RWPE1 (cell line): ENCODE measurements at regions not wholly inside any gene's neighbourhood (a gene's known extent, or its start where the extent isn't known, plus 50 kb on each side); places are given as distances from the start of the nearest gene placed in this dataset.

Source experiments
- CTCF ChIA-PET: fragments of 350-600 bp; sonication (Branson Sonifier 250); formaldehyde crosslinking; extraction: SDS; loops from one replicate; lab custom pipeline; 2021; lab: Yijun Ruan, JAX
- POLR2A ChIA-PET: fragments of 400-600 bp; formaldehyde crosslinking; extraction: SDS; loops from one replicate; lab custom pipeline; 2020; ENCODE audit warnings: antibody characterized with exemption; ENCODE audit not compliant: low non-redundant PET; lab: Yijun Ruan, JAX
- DNase-seq: peaks from one replicate; pipeline ENCODE4 v3.0.0; 2012; ENCODE audit warnings: low spot score
- H3K27ac ChIP-seq: fragments of 450-650 bp; 2 replicates; pipeline ENCODE4 v1.5.1; 2017
- TF ChIP-seq, protein P1 (sequence below): fragments of 450-650 bp; conservative IDR thresholded peaks from 2 replicates; pipeline ENCODE4 v1.5.1; 2017; ENCODE audit warnings: low read depth, mild to moderate bottlenecking

DNA sequence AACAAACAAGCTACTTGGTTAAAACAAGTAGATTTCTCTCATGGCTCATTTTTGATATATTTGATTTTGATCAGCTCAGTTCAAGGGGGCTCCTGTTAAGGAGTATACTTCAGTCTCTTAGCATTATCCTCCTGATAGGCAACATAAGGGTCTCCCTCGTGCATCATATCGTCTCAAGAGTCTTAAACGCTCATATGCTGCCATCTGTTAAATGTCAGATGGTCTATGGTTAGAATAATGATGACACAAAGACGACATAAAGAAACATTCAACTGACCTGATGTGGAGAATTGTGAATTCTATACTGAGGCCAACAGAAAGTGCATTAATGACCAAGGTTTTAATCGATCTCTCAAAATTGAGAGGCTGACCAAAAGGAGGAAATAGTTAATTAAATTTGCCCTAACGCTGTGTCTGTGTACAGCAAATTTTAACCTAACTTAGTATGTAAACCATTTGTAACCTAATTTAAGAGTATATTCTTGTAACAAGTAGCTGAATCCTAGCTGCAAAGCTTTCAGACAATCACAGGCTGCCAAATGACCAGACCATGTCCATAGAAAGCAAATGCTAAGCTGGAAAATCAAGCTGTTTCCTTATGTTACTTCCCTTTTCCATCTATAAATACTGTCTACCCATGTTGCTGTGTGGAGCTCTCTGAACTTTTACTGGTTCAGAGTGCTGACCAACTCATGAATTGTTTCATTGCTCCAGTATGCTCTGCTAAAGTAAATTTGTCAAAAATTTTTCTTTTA, 1688.5 kb downstream of the GRIK2 start:
- no peak for DNase-seq
- no peak overlapping the region for H3K27ac ChIP-seq
- TF ChIP-seq, protein P1, sequence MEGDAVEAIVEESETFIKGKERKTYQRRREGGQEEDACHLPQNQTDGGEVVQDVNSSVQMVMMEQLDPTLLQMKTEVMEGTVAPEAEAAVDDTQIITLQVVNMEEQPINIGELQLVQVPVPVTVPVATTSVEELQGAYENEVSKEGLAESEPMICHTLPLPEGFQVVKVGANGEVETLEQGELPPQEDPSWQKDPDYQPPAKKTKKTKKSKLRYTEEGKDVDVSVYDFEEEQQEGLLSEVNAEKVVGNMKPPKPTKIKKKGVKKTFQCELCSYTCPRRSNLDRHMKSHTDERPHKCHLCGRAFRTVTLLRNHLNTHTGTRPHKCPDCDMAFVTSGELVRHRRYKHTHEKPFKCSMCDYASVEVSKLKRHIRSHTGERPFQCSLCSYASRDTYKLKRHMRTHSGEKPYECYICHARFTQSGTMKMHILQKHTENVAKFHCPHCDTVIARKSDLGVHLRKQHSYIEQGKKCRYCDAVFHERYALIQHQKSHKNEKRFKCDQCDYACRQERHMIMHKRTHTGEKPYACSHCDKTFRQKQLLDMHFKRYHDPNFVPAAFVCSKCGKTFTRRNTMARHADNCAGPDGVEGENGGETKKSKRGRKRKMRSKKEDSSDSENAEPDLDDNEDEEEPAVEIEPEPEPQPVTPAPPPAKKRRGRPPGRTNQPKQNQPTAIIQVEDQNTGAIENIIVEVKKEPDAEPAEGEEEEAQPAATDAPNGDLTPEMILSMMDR, result no peak
- ChIA-PET POLR2A (no interaction called here), CTCF (no interaction called here)

- DNase-seq, result no peak
- CTCF ChIA-PET, result no interaction called here
- POLR2A ChIA-PET, result no interaction called here
- TF ChIP-seq, protein P1, result no peak
- H3K27ac ChIP-seq, result no peak overlapping the region
These were observed 1687.6 kb downstream of the GRIK2 start for GRCh38 chr6:103081126-103081525.

GRCh38 chr6:103080497-103080896, 1687.0 kb downstream of the GRIK2 start:
- TF ChIP-seq, protein P1, result no peak
- no peak for DNase-seq
- H3K27ac ChIP-seq, result no peak overlapping the region
- CTCF ChIA-PET, result no interaction called here
- POLR2A ChIA-PET, result no interaction called here

DNA sequence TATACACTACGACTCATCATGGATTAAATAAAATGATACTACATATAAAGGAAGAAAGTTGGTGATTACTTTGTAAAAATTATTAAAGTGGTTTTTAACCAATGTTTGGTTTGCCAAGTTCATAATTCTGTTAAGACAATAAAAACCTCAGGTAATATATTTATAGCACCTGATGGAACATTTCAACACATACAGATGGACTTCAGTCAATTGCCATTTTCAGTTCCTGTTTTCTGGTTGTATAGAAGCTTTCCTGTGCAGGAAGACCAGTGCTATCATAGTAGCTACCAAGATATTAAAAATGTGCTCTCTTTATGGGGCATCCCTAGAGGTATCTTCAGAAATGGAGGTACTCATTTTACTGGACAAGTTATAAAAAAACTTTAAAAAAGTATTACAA, 1686.4 kb downstream of the GRIK2 start:
- TF ChIP-seq, protein P1, result no peak
- DNase-seq, result no peak
- ChIA-PET CTCF (no interaction called here), POLR2A (no interaction called here)
- H3K27ac ChIP-seq, result no peak overlapping the region

DNA sequence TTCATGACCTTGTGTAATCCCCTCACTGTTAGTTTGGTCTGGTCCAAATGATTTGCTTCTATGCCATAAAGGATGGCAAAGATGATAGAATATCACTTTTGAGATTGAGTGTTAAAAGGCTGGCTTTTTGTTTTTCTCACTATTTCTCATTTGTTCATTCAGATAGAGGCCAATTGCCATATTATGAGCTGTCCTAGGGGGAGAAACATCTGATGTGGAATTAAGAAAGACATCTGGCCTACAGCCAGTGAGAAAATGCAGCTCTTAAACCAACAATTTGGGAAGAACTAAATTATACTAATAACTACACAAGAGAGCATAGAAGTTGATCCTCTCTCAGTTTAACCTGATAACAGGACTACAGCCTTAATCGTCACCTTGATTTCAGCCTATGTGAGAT, 1668.6 kb downstream of the GRIK2 start:
- POLR2A ChIA-PET, result no interaction called here
- TF ChIP-seq, protein P1, result no peak

DNA sequence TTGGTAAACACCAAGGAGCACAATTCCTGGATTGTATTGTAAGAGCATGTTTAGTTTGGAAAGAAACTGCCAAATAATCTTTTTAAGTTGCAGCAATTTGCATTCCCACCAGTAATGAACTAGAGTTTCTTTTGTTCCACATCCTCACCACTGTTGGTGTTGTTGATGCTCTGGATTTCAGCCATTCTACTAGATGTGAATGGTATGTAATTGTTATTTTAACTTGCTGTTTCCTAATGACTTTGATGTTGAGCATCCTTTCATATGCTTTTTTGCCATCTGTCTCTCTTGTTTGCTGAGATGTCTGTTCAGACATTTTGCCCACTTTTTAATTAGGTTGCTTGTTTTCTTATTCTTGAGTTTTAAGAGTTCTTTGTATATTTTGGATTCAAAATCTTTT, 1654.1 kb downstream of the GRIK2 start:
- no peak overlapping the region for H3K27ac ChIP-seq
- no peak for DNase-seq
- ChIA-PET POLR2A (no interaction called here), CTCF (no interaction called here)
- TF ChIP-seq, protein P1, result no peak

More for the DNA sequence above, 1668.6 kb downstream of the GRIK2 start:
- CTCF ChIA-PET, result no interaction called here
- H3K27ac ChIP-seq, result no peak overlapping the region
- no peak for DNase-seq
